Astrocyte (in vitro differentiated cells and primary cell): ENCODE measurements at regions not wholly inside any gene's neighbourhood (a gene's known extent, or its start where the extent isn't known, plus 50 kb on each side); places are given as distances from the start of the nearest gene placed in this dataset.

Experiments
- DNase-seq: peaks from one replicate; pipeline ENCODE4 v3.0.0-alpha.2; 2010; ENCODE audit warnings: low read depth
- FAIRE-seq: peaks from 2 replicates; lab custom pipeline; 2011; peaks lifted over from hg19 to GRCh38; lab: Jason Lieb, UNC
- H2AFZ ChIP-seq: 2 replicates; pipeline ENCODE4 v1.6.0; 2012; ENCODE audit warnings: low read depth, low read length, inconsistent platforms
- H3K27ac ChIP-seq: 2 replicates; pipeline ENCODE4 v1.5.1; 2011; ENCODE audit warnings: low read depth, low read length, inconsistent platforms
- H3K27me3 ChIP-seq: 2 replicates; pipeline ENCODE4 v1.6.0; 2011; ENCODE audit warnings: low read length, inconsistent platforms; ENCODE audit not compliant: insufficient read depth
- H3K36me3 ChIP-seq: 2 replicates; pipeline ENCODE4 v1.5.1; 2011; ENCODE audit warnings: low read length, inconsistent platforms; ENCODE audit not compliant: insufficient read depth
- H3K4me1 ChIP-seq: 2 replicates; pipeline ENCODE4 v1.5.1; 2011; ENCODE audit warnings: low read length, inconsistent platforms; ENCODE audit not compliant: insufficient read depth
- H3K4me2 ChIP-seq: 2 replicates; pipeline ENCODE4 v1.6.0; 2012; ENCODE audit warnings: low read length, inconsistent platforms
- H3K4me3 ChIP-seq: 2 replicates; pipeline ENCODE4 v1.5.1; 2011; ENCODE audit warnings: low read depth, mild to moderate bottlenecking, low read length, inconsistent platforms; ENCODE audit not compliant: insufficient read depth
- H3K79me2 ChIP-seq: 2 replicates; pipeline ENCODE4 v1.6.0; 2012; ENCODE audit warnings: mild to moderate bottlenecking, low read length, inconsistent platforms; ENCODE audit not compliant: insufficient read depth
- H3K9ac ChIP-seq: 2 replicates; pipeline ENCODE4 v1.6.0; 2012; ENCODE audit warnings: mild to moderate bottlenecking, low read length, inconsistent platforms
- H3K9me3 ChIP-seq: 2 replicates; pipeline ENCODE4 v1.5.1; 2012; ENCODE audit warnings: low read depth, mild to moderate bottlenecking, low read length, inconsistent platforms; ENCODE audit not compliant: insufficient read depth
- H4K20me1 ChIP-seq: 2 replicates; pipeline ENCODE4 v1.6.0; 2012; ENCODE audit warnings: low read length, inconsistent platforms; ENCODE audit not compliant: insufficient read depth
- H3K27ac Mint-ChIP-seq: one replicate; pipeline ENCODE4 v1.8.0; 2021; ENCODE audit warnings: mild to moderate bottlenecking, mixed read lengths; ENCODE audit not compliant: unreplicated experiment
- H3K27me3 Mint-ChIP-seq: one replicate; pipeline ENCODE4 v1.8.0; 2021; ENCODE audit warnings: low read depth, mixed read lengths; ENCODE audit not compliant: unreplicated experiment
- H3K36me3 Mint-ChIP-seq: one replicate; pipeline ENCODE4 v1.8.0; 2021; ENCODE audit warnings: low read depth, mixed read lengths; ENCODE audit not compliant: unreplicated experiment
- H3K4me1 Mint-ChIP-seq: one replicate; pipeline ENCODE4 v1.8.0; 2021; ENCODE audit warnings: low read depth, mixed read lengths; ENCODE audit not compliant: unreplicated experiment
- H3K4me3 Mint-ChIP-seq: one replicate; pipeline ENCODE4 v1.8.0; 2021; ENCODE audit warnings: mild to moderate bottlenecking, moderate library complexity, mixed read lengths; ENCODE audit not compliant: unreplicated experiment
- H3K9me3 Mint-ChIP-seq: one replicate; pipeline ENCODE4 v1.8.0; 2021; ENCODE audit warnings: mild to moderate bottlenecking, mixed read lengths; ENCODE audit not compliant: unreplicated experiment
- EZH2 ChIP-seq: IDR thresholded peaks from 2 replicates; pipeline ENCODE4 v1.6.1; 2012; ENCODE audit warnings: mild to moderate bottlenecking, low read length, inconsistent platforms; ENCODE audit not compliant: insufficient read depth
- TF ChIP-seq, protein P1 (sequence below): IDR thresholded peaks from 2 replicates; pipeline ENCODE4 v1.5.1; 2011; ENCODE audit warnings: low read depth, mild to moderate bottlenecking, inconsistent platforms, low read length, moderate library complexity; ENCODE audit not compliant: insufficient read depth

GRCh38 chr6:104212977-104213668, 646.6 kb downstream of the HACE1 start:
- no peak overlapping the region for H3K4me3 Mint-ChIP-seq
- FAIRE-seq, result no peak

DNA sequence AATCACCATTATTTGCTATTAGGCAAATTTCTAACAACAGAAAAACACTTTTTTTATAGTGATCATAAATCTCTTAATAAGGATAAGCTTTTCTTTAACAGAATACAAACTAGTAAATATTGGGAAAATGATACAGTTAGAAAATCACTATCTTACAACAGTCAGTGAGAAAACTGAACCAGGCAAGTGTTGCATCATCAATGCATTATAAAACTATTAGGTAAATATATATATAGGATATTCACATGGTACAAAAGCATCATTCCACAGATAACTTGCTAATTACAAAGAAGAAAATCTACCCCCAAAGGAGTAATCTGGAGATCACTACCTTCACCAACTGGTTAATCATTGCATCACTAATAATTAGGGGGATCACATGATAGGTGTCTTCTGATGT, 652.1 kb downstream of the HACE1 start:
- H3K4me2 ChIP-seq, result no peak overlapping the region
- H3K27ac ChIP-seq, result no peak overlapping the region
- TF ChIP-seq, protein P1, sequence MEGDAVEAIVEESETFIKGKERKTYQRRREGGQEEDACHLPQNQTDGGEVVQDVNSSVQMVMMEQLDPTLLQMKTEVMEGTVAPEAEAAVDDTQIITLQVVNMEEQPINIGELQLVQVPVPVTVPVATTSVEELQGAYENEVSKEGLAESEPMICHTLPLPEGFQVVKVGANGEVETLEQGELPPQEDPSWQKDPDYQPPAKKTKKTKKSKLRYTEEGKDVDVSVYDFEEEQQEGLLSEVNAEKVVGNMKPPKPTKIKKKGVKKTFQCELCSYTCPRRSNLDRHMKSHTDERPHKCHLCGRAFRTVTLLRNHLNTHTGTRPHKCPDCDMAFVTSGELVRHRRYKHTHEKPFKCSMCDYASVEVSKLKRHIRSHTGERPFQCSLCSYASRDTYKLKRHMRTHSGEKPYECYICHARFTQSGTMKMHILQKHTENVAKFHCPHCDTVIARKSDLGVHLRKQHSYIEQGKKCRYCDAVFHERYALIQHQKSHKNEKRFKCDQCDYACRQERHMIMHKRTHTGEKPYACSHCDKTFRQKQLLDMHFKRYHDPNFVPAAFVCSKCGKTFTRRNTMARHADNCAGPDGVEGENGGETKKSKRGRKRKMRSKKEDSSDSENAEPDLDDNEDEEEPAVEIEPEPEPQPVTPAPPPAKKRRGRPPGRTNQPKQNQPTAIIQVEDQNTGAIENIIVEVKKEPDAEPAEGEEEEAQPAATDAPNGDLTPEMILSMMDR, result no peak
- no peak for TF ChIP-seq EZH2
- H3K79me2 ChIP-seq, result no peaks in the 10 kb centered on the region
- DNase-seq (no peak), FAIRE-seq (no peak)
- no peaks in the 10 kb centered on the region for H3K27me3 Mint-ChIP-seq
- no peaks in the 10 kb centered on the region for H3K9me3 ChIP-seq
- no peaks in the 10 kb centered on the region for H3K4me1 ChIP-seq
- no peak overlapping the region for H3K4me3 ChIP-seq
- no peaks in the 10 kb centered on the region for H3K36me3 Mint-ChIP-seq
- H2AFZ ChIP-seq, result no peak overlapping the region
- H3K27me3 ChIP-seq, result no peaks in the 10 kb centered on the region
- no peak overlapping the region for H3K4me3 Mint-ChIP-seq
- H3K9me3 Mint-ChIP-seq, result no peaks in the 10 kb centered on the region
- no peaks in the 10 kb centered on the region for H3K4me1 Mint-ChIP-seq
- H3K27ac Mint-ChIP-seq, result no peak overlapping the region
- H3K9ac ChIP-seq, result no peak overlapping the region
- H3K36me3 ChIP-seq, result no peaks in the 10 kb centered on the region
- no peaks in the 10 kb centered on the region for H4K20me1 ChIP-seq

More at GRCh38 chr6:104212977-104213668, 646.6 kb downstream of the HACE1 start:
- Histone ChIP-seq H3K4me3 (no peak overlapping the region), H3K4me2 (no peak overlapping the region), H2AFZ (no peak overlapping the region), H3K27ac (no peak overlapping the region), H4K20me1 (no peaks in the 10 kb centered on the region), H3K9ac (no peak overlapping the region), H3K4me1 (no peaks in the 10 kb centered on the region), H3K27me3 (no peaks in the 10 kb centered on the region), H3K9me3 (no peaks in the 10 kb centered on the region), H3K79me2 (no peaks in the 10 kb centered on the region), H3K36me3 (no peaks in the 10 kb centered on the region)
- TF ChIP-seq EZH2, result no peak
- TF ChIP-seq, protein P1, result no peak
- Mint-ChIP-seq H3K27me3 (no peaks in the 10 kb centered on the region), H3K27ac (no peak overlapping the region), H3K9me3 (no peaks in the 10 kb centered on the region), H3K36me3 (no peaks in the 10 kb centered on the region), H3K4me1 (peaks cover under 1% of the 10 kb centered on the region)
- no peak for DNase-seq

DNA sequence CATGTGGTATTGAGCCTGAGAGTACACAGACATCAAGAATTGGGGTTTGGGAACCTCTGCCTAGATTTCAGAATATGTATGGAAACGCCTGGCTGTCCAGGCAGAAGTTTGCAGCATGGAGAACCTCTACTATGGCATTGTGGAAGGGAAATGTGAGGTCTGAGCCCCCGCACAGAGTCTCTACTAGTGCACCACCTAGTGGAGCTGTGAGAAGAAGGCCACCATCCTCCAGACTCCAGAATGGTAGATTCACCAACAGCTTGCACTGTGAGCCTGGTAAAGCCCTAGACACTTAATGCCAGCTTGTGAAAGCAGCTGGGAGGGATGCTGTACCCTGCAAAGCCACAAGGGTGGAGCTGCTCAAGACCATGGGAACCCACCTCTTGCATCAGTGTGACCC, 658.2 kb downstream of the HACE1 start:
- FAIRE-seq (no peak), DNase-seq (no peak)
- no peaks in the 10 kb centered on the region for H3K27me3 ChIP-seq
- no peak overlapping the region for H3K4me2 ChIP-seq
- H3K27ac Mint-ChIP-seq, result no peak overlapping the region
- H2AFZ ChIP-seq, result no peak overlapping the region
- H3K4me3 ChIP-seq, result no peak overlapping the region
- TF ChIP-seq, protein P1, result no peak
- no peak for TF ChIP-seq EZH2
- H3K9ac ChIP-seq, result no peak overlapping the region
- H3K4me3 Mint-ChIP-seq, result no peak overlapping the region
- no peak overlapping the region for H3K27ac ChIP-seq
- H3K36me3 ChIP-seq, result no peaks in the 10 kb centered on the region
- no peaks in the 10 kb centered on the region for H3K27me3 Mint-ChIP-seq
- H4K20me1 ChIP-seq, result no peaks in the 10 kb centered on the region
- H3K9me3 ChIP-seq, result no peaks in the 10 kb centered on the region
- H3K9me3 Mint-ChIP-seq, result peaks cover 1% of the 10 kb centered on the region
- H3K4me1 Mint-ChIP-seq, result no peaks in the 10 kb centered on the region
- no peaks in the 10 kb centered on the region for H3K4me1 ChIP-seq
- H3K79me2 ChIP-seq, result no peaks in the 10 kb centered on the region
- H3K36me3 Mint-ChIP-seq, result no peaks in the 10 kb centered on the region
